ENCODE measurements at regions not wholly inside any gene's neighbourhood (a gene's known extent, or its start where the extent isn't known, plus 50 kb on each side); places are given as distances from the start of the nearest gene placed in this dataset.
"Not testable (repeated sequence)": the region's sequence is repeated elsewhere in the genome, so short reads cannot be mapped to it uniquely, and the experiment has no call there.

- Mint-ChIP-seq H3K27ac (no peak overlapping the region), H3K9me3 (peaks cover 10% of the 10 kb centered on the region), H3K36me3 (ENCODE audit: low read depth) (peaks cover 28% of the 10 kb centered on the region), H3K4me3 (no peak overlapping the region), H3K27me3 (ENCODE audit: low read depth) (no peaks in the 10 kb centered on the region), H3K4me1 (ENCODE audit: low read depth) (peaks cover 54% of the 10 kb centered on the region)
Observed at GRCh38 chr2:7674606-7675005, 757.4 kb downstream of the RNF144A start.

- Mint-ChIP-seq H3K27me3 (ENCODE audit: low read depth) (no peaks in the 10 kb centered on the region), H3K9me3 (peaks cover 10% of the 10 kb centered on the region), H3K4me1 (ENCODE audit: low read depth) (peaks cover 43% of the 10 kb centered on the region), H3K36me3 (ENCODE audit: low read depth) (peaks cover 21% of the 10 kb centered on the region), H3K4me3 (no peak overlapping the region), H3K27ac (no peak overlapping the region)
Observed at GRCh38 chr2:7676714-7677113, 759.5 kb downstream of the RNF144A start.

GRCh38 chr2:7681881-7682461, 764.8 kb downstream of the RNF144A start:
- Mint-ChIP-seq H3K9me3 (peaks cover 8% of the 10 kb centered on the region), H3K27ac (no peak overlapping the region), H3K4me3 (no peak overlapping the region), H3K36me3 (ENCODE audit: low read depth) (peaks cover 5% of the 10 kb centered on the region), H3K4me1 (ENCODE audit: low read depth) (peaks cover 23% of the 10 kb centered on the region), H3K27me3 (ENCODE audit: low read depth) (no peaks in the 10 kb centered on the region)

DNA sequence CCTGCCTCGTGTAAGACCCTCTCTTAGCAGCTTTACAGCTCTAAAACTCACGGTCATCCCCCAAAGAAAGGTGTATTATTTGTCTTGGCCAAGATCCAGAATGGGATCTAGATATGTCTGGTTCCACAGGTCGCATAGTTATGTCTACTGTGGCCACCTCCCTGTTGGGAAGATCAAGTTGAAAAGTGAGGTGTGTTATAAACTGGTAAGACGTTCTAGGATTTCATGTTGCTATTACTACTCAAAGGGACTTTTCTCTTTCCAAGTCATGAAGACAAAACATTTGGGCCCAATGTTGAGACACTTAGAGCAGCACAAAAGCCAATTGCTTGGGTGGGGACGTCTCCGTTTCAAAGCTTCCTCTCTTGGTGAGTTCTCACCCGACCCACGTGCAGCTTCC, 766.0 kb downstream of the RNF144A start:
- Mint-ChIP-seq H3K9me3 (peaks cover 8% of the 10 kb centered on the region), H3K27me3 (ENCODE audit: low read depth) (no peaks in the 10 kb centered on the region), H3K4me3 (no peak overlapping the region), H3K4me1 (ENCODE audit: low read depth) (peaks cover 27% of the 10 kb centered on the region), H3K36me3 (ENCODE audit: low read depth) (peaks cover 9% of the 10 kb centered on the region), H3K27ac (no peak overlapping the region)

GRCh38 chr2:7683708-7684107, 766.5 kb downstream of the RNF144A start:
- Mint-ChIP-seq H3K27me3 (ENCODE audit: low read depth) (no peaks in the 10 kb centered on the region), H3K36me3 (ENCODE audit: low read depth) (peaks cover 6% of the 10 kb centered on the region), H3K27ac (no peak overlapping the region), H3K4me1 (ENCODE audit: low read depth) (peaks cover 22% of the 10 kb centered on the region), H3K9me3 (peaks cover 8% of the 10 kb centered on the region), H3K4me3 (no peak overlapping the region)

GRCh38 chr2:7685342-7686015, 768.3 kb downstream of the RNF144A start:
- H3K27ac Mint-ChIP-seq: no peak overlapping the region
- H3K9me3 Mint-ChIP-seq: peaks cover 8% of the 10 kb centered on the region
- H3K27me3 Mint-ChIP-seq (ENCODE audit: low read depth): no peaks in the 10 kb centered on the region
- no peak overlapping the region for H3K4me3 Mint-ChIP-seq
- peaks cover 4% of the 10 kb centered on the region for H3K36me3 Mint-ChIP-seq (ENCODE audit: low read depth)
- peaks cover 9% of the 10 kb centered on the region for H3K4me1 Mint-ChIP-seq (ENCODE audit: low read depth)

- Mint-ChIP-seq H3K9me3 (peaks cover 8% of the 10 kb centered on the region), H3K36me3 (ENCODE audit: low read depth) (peaks cover 4% of the 10 kb centered on the region), H3K4me1 (ENCODE audit: low read depth) (peaks cover 9% of the 10 kb centered on the region), H3K27ac (no peak overlapping the region), H3K4me3 (no peak overlapping the region), H3K27me3 (ENCODE audit: low read depth) (no peaks in the 10 kb centered on the region)
Observed at GRCh38 chr2:7686016-7686385, 768.8 kb downstream of the RNF144A start.

GRCh38 chr2:7691961-7692656, 774.9 kb downstream of the RNF144A start:
- Mint-ChIP-seq H3K4me1 (ENCODE audit: low read depth) (peaks cover 43% of the 10 kb centered on the region), H3K36me3 (ENCODE audit: low read depth) (peaks cover 26% of the 10 kb centered on the region), H3K4me3 (peak overlapping the region; percentile 6), H3K27ac (peak overlapping the region; percentile 91), H3K27me3 (ENCODE audit: low read depth) (no peaks in the 10 kb centered on the region), H3K9me3 (peaks cover 15% of the 10 kb centered on the region)

- Mint-ChIP-seq H3K27ac (peak overlapping the region; percentile 91), H3K27me3 (ENCODE audit: low read depth) (no peaks in the 10 kb centered on the region), H3K4me1 (ENCODE audit: low read depth) (peaks cover 43% of the 10 kb centered on the region), H3K36me3 (ENCODE audit: low read depth) (peaks cover 26% of the 10 kb centered on the region), H3K4me3 (peak overlapping the region; percentile 3), H3K9me3 (peaks cover 17% of the 10 kb centered on the region)
Observed at GRCh38 chr2:7692657-7693161, 775.5 kb downstream of the RNF144A start.

DNA sequence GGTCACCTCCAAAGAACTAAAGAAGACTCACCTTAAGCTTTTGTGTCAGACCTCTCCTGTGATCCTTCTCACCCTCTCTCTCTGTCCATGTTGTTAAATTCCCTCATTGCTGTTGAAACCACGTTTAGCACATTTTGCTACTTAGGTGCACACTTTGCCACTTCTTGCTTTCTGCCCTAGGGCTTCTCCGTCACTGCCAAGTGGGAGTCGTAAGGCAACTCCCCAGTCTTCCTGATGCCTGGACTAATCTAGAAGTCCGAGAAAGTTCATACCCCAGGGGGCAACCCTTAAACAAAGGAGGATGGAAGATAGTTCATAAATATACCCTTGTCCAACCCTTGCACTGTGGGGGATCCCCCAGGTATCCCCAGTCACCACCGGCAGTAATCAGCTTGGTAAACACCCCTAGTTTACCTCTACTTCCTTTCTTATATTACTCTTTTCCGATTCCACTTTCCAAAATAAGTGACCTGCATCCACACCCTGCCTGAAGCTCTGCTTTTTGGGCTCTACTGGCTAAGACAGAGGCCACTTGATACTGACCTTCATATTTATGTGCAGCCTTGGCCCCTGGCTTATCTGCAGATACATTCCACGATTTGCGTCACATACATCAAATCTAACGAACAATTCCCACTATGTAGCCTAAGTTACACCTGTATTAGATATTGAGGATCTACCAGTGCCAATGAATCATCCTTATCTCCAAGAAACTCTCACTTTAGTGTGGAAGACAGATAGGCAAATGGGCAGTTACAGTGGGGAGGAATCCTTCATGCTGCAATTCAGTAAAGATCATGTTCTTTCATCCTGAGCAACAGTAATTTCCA, 776.2 kb downstream of the RNF144A start:
- peaks cover 39% of the 10 kb centered on the region for H3K4me1 Mint-ChIP-seq (ENCODE audit: low read depth)
- no peaks in the 10 kb centered on the region for H3K27me3 Mint-ChIP-seq (ENCODE audit: low read depth)
- H3K9me3 Mint-ChIP-seq: peaks cover 21% of the 10 kb centered on the region
- peaks cover 26% of the 10 kb centered on the region for H3K36me3 Mint-ChIP-seq (ENCODE audit: low read depth)
- peak overlapping the region; percentile 50 for H3K4me3 Mint-ChIP-seq
- peak overlapping the region; percentile 91 for H3K27ac Mint-ChIP-seq

DNA sequence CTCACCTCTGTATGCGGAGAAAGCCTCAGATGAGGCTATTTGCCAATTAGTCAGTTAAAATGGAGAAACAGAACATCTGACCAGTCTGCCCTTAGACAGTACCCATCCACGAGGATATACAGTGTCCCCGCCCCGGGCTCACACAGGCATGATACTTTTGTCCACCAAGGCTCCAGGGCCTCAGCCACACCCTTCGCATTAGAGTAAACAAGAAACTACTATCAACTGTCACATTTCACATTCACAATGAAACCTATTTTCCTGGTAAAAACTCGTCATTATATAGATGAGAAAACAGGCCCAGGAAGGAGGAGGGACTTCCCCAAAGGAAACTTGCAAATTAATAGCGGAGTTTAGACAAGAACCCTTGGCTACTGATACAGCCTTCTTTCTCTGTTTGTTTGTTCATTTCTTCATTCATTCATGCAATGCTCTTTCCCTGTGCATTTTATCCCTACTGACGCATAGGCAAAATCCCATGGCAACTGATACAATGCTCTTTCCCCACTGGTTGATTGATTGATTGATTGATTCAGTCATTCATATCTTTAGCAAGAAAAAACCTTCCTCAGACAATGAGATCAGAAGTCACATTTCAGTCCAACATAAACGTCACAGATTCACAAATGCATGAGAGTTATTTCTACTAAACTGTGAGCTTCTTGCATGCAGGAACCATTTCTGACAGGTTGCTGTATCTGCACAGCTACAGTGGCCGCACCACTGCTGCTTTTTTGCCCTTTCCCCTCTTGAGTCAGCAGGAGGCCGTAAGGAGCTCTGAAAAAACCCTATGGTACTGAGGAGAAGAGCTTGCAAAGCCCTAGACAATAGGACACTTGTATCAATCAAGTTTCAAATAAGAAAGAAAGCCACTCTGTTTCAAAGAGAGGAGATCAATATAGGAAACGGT, 777.1 kb downstream of the RNF144A start:
- Mint-ChIP-seq H3K4me1 (ENCODE audit: low read depth) (peaks cover 39% of the 10 kb centered on the region), H3K9me3 (peaks cover 23% of the 10 kb centered on the region), H3K36me3 (ENCODE audit: low read depth) (peaks cover 26% of the 10 kb centered on the region), H3K27me3 (ENCODE audit: low read depth) (no peaks in the 10 kb centered on the region), H3K27ac (peak overlapping the region; percentile 91), H3K4me3 (peak overlapping the region; percentile 50)

DNA sequence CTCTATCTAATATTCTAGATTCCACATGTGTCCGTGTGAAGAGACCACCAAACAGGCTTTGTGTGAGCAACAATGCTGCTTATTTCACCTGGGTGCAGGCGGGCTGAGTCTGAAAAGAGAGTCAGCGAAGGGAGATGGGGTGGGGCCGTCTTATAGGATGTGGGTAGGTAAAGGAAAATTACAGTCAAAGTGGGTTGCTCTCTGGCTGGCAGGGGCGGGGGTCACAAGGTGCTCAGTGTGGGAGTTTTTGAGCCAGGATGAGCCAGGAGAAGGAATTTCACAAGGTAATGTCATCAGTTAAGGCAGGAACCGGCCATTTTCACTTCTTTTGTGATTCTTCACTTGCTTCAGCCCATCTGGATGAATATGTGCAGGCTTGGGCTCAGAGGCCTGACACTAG, 779.3 kb downstream of the RNF144A start:
- H3K27ac Mint-ChIP-seq: peak overlapping the region; percentile 61
- not testable (repeated sequence) for H3K27me3 Mint-ChIP-seq (ENCODE audit: low read depth); H3K4me3 Mint-ChIP-seq
- H3K4me1 Mint-ChIP-seq (ENCODE audit: low read depth): peaks cover 39% of the 10 kb centered on the region
- H3K9me3 Mint-ChIP-seq: peaks cover 29% of the 10 kb centered on the region
- peaks cover 32% of the 10 kb centered on the region for H3K36me3 Mint-ChIP-seq (ENCODE audit: low read depth)

- no peak overlapping the region for H3K4me3 Mint-ChIP-seq
- H3K36me3 Mint-ChIP-seq (ENCODE audit: low read depth): peaks cover 30% of the 10 kb centered on the region
- H3K4me1 Mint-ChIP-seq (ENCODE audit: low read depth): peaks cover 37% of the 10 kb centered on the region
- H3K27me3 Mint-ChIP-seq (ENCODE audit: low read depth): no peaks in the 10 kb centered on the region
- H3K9me3 Mint-ChIP-seq: peaks cover 29% of the 10 kb centered on the region
- no peak overlapping the region for H3K27ac Mint-ChIP-seq
Observed at GRCh38 chr2:7697052-7697451, 779.8 kb downstream of the RNF144A start.
